Stimulated activated CD4-positive, alpha-beta T cell treated with anti-CD3 and anti-CD28 coated beads, Interleukin-4, amount 100 ng/mL, for 4 hours (primary cell): ENCODE measurements at regions not wholly inside any gene's neighbourhood (a gene's known extent, or its start where the extent isn't known, plus 50 kb on each side); places are given as distances from the start of the nearest gene placed in this dataset.
"Not testable (repeated sequence)": the region's sequence is repeated elsewhere in the genome, so short reads cannot be mapped to it uniquely, and the experiment has no call there.

Experiments used
- DNase-seq, 2 experiments: peaks; one replicate each; pipeline ENCODE4 v3.0.0-alpha.2; 2020

DNA sequence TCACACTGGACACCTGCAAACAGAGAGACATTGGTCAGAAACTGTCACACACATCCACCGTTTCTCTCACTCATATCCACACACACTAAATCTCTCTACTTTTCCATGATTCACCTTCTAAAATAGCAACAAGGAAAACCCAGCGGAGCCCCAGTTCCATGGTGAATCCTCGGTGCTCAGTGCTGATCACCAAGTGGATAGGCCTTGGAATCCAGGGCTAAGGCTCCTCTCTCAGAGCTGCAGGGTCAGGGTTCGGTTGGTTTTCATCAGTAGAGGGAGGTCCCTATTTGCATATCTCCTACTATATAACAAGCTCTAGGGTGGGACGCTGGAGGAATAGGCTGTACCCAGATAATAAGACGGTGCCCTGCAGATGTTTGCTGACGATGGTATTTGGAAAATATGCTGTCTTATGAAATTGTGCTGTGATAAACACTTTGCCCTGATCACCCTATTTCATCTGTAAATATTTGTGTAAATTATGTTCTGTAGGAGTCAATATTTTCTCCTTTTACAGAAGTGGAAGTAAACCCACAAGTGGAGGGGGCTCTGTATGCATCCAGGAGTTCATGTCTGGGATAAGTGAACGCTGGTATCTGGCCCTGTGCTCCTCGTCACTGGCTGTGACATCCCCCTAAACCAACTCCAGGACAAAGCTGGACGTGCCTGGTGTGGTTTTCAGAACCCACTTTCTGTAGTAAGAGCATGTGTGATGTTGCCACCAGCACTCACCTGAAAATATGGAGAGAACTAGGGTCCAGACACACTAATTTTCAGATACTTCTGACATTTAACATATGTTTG lies 709.2 kb downstream of the TMEM121 start:
- no peak for DNase-seq

DNA sequence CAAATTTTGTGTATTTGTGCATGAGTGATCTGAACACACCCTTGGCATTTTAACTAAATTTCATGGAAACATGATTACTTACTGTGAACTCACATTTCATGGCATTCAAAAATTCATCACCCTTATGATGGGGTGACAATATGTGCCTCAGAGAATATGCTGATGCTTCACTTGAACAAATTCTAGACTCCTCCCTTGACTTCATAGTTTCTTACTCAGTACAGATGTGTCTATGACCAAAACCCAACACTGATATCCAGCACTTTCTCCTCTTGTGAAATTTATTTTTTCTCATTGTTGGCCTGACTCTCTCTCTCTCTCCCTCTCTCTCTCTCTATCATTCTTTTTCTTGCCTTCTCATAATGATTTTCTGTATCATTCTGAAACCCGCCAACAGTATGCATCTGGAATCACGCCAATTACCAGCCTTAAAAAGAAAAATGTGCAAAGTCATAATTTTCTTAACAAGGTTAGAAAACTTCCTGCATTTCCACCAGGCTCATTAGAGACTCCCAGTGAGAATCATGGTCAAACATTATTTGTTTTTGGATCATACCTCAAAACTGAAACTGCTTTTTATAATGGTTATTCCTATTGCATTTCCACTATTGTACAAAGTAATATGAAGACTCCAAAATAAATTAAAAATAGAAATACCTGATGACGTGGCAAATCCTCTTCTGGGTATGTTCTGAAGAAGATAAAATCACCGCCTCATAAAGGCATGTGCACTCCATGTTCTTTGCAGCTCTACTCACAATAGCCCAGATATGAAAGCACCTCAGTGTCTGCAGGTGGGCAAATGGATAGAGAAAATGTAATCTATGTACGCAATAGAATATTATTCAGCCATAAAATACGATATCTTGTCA lies 722.2 kb downstream of the TMEM121 start:
- DNase-seq, result no peak

DNA sequence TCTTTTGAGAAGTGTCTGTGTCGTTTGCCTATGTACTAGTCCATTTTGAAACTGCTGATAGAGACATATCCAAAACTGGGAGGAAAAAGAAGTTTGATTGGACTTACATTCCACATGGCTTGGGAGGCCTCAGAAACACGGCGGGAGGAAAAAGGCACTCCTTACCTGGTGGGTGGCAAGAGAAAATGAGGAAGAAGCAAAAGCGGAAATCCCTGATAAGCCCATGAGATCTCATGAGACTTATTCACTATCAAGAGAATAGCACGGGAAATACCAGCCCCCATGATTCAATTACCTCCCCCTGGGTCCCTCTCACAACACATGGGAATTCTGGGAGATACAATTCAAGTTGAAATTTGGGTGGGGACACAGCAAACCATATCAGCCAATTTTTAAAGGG lies 727.6 kb downstream of the TMEM121 start:
- DNase-seq, result not testable (repeated sequence)

DNA sequence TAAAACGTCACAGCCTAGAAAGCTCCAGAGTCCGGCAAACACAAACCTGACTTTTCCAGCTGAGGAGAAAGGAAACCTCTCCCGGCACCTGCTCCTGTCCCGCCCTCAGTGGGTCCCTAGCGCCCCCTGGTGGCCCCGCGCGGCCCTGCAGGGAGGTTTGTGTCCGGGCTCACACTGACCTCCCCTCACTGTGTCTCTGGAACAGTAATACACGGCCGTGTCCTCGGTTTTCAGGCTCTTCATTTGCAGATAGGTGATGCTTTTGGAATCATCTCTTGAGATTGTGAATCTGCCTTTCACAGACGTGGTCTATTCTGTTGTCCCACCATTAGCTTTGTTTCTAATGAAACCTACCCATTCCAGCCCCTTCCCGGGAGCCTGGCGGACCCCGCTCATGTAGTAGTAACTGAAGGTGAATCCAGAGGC lies 731.2 kb downstream of the TMEM121 start:
- peak; percentile 49 to 76 for DNase-seq

DNA sequence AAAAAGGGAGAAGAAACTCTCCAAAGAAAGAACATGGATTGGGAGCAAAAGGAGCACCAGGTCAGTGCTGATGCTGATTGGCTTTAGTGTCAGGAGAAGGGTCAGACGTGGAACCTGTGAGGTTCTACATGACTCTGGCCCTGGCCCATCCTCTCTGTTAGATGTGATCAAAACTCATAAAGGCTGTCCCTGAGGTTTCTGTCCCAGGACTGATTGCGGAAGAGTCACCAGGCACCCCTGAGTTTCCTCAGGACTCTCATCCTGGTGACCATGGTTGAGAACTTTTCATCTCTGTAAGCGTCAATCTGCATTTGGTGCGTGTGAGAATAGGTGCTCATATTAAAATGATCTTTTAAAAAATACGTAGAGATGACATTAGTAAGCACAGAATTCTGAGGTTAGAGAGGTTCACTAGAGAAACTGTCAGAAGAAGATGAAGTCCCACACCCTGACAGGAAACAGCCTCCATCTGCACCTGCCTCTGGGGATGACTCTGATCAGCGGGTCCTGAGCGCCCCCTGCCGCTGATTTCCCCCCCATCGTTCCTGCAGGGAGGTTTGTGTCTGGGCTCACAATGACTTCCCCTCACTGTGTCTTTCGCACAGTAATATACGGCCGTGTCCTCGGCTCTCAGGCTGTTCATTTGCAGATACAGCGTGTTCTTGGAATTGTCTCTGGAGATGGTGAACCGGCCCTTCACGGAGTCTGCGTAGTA lies 741.8 kb downstream of the TMEM121 start:
- peak; percentile 80 to 87 for DNase-seq

DNA sequence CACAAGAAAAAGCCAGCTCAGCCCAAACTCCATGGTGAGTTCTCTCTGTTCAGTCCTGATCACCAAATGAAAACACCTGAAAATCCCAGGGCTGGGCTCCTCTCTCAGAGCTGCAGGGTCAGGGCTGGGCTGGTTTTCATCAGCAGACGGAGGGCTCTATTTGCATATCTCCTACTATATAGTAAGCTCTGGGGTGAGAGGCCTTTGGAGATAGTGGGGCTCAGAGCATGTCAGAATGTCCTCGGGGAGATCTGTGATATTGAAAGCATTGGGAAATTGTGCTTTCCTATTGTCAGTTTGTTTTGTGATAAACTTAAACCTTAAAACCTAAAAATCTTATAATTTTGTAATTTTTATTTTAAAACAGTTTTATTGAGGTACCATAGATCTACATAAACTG lies 742.6 kb downstream of the TMEM121 start:
- no peak for DNase-seq

DNA sequence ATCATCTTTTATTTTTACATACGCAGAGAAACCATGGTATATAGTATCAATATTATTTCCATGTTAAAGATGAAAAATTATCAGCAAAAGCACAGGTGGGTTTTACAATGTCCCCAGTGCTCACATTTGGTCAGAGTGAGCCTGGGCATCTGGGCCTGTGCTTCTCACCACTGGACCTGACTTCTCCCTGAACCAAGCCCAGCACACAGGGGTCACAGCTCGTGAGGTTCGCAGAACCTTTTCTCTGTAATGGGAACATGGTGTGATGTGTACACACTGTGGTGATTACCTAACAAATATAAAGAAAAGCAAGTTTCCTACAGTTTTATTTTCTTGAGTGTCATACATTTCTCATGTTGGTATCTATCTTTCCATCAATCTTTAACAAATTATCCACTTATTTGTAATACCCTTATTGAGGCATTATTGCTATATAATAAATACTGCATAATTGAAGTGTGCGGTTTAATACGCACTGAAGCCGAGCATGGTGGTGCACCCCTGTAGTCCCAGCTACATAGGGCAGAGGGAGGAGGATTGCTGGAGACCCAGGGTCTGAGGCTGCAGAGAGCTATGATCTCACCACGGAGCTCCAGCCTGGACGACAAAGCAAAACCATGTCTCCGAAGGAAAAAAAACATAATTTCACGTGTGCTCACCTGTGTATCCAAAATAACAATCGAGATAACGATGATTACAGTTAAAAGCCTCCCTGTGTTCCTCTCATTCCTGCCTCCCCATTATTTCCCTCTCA lies 743.2 kb downstream of the TMEM121 start:
- no peak for DNase-seq

DNA sequence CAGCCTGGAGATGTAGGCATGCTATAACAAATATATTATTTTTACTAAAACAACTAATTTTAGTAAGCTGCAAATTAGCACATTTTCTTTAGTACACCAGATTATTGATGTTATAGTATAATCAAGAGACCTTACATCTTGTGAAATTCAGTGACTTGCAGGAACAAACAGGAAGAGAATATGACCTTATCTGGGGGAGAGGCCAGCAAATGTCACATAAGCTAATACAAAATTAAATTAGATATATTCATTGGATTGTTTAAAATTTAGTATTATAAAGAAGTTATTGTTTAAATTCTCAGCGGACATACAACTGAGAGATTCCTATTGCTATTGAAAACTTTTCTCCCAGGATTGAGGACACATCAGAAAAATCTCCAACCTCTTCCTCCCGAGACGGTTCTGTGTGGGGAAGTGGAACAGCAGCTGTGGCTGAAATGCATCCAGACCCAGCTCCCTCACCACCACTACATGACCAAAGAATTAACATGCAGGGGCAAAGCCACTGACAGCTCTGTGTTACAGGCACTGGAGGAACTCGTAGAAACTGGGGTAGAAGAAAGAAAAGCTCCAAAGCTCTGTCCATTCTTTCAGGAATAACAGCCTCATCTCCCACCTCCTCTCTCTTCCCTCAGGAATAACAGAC lies 744.2 kb downstream of the TMEM121 start:
- not testable (repeated sequence) for DNase-seq

DNA sequence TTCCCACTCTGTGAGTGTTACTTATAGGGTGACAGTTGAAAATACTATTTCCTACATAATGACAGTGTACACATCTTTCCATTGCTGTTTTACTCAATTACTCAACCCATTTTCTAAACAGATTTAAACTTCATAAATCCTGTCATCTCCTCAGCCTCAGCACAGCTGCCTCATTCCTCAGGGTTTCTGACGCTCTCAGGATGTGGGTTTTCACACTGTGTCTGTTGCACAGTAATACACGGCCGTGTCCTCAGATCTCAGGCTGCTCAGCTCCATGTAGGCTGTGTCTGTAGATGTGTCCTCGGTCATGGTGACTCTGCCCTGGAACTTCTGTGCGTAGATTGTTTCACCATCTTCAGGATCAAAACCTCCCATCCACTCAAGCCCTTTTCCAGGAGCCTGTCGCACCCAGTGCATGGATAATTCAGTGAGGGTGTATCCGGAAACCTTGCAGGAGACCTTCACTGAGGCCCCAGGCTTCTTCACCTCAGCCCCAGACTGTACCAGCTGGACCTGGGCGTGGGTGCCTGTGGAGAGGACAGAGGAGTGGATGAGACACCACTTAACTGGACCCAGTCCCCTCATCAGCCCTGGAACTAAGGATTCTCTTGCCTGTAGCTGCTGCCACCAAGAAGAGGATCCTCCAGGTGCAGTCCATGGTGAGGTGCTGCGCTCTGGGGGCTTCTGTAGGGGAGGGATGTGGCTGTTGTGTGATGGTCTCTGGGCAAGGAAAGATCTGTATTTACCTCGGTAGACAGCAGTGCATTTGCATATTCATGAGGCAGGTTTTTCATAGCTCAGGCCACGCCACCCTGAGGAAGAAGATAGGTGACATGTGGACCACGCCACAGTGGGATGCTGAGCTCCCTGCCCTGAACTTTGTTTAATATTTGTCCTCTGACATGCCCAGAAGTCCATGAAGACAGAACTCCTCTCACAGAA lies 750.2 kb downstream of the TMEM121 start:
- no peak for DNase-seq

DNA sequence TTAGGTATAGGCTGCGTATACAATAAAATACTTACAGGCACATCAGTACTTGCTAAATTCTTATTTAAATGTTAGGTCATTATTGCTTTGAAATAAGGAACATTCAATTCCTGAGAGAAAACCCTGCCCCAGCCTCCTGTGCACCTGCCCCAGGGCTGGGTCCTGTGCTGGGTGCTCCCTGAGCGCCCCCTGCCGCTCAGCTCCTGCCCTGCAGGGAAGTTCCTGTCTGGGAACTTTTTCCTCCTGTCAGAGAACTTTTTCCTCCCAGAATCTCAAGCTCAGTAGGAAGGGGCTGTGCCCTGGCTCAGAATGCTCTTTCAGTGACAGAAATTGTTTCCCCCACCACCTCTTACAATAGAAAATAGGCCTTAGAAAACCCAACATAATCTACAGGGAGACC lies 751.1 kb downstream of the TMEM121 start:
- DNase-seq, result peak in 1 of 2 experiments; percentile 38

DNA sequence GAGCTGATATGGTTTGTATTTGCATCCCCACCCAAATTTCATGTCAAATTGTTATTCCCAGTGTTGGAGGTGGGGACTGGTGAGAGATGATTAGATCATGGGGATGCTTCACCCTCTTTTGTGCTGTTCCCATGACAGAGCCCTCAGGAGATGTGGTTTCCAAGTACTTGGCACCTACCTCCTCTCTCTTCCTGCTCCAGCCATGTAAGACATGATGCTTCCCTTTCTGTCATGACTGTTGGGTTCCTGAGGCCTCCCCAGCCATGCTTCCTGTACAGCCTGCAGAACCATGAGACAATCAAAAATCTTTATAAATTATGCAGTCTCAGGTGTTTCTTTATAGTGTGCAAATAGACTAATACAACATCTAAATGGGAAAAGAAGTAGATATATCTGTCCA lies 754.5 kb downstream of the TMEM121 start:
- DNase-seq, result no peak

DNA sequence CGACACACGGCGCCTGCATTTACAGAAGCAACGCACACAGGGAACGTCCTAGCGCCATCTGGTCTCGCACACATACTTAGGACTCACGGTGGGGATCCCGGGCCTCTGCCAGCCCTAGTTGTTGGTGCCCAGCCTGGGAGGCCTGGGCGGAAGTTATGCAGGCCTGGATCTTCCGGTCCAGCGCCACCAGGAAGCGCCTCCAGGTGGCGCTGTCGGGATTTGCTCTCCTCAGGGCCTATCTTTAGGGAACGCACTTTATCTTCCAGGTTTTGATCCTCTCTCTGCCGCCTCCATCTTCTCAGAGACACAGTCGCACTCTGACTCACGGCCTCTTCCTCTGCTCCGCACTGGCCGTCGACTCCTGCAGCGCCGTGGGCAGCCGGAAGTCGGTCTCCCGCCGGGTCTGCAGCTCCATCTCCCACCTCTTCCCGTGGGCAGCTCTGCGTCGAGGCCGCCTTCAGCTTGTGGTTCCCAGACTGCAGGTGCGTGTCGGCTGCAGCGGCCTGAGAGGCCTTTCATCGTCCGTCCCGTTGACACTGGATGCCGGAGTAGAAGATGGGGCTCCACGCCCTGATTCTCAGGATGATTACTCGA lies 760.4 kb downstream of the TMEM121 start:
- no peak for DNase-seq

DNA sequence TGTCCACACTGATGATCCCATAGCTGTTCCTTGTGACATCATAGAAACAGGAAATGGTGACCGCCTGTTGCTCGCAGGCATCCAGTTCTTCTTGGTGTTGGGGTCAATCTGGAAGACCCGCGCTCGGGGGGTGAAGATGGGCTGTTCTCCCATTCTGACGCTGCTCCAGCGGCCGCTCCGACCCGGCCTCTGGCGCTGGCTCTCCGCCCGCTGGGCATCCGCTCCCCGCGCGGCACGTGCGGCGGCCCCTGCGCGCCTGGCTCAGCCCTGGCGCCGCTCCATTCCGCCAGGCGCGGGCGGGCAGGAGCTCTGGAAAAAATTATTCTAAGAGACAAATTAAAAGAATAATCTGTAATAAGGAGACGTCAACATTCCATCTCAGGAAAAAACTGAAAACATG lies 761.1 kb downstream of the TMEM121 start:
- DNase-seq, result no peak

DNA sequence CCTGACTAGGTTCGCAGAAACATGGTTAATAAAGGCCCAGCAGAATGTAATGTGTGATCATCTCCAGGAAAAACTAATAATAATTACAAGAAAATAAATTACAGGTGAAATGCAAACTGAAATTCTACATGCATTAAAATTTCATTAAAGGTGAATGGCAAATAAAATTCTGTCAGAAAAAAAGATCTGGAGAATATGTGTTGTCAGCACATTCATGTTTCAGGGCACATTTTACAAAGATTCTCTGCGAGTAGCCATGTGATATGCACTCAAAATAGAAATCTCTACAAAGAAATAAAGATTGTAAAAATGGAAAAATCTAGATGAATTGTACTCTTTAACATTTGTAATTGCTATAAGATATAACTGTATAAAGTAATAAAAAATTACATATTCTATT lies 765.2 kb downstream of the TMEM121 start:
- no peak for DNase-seq

DNA sequence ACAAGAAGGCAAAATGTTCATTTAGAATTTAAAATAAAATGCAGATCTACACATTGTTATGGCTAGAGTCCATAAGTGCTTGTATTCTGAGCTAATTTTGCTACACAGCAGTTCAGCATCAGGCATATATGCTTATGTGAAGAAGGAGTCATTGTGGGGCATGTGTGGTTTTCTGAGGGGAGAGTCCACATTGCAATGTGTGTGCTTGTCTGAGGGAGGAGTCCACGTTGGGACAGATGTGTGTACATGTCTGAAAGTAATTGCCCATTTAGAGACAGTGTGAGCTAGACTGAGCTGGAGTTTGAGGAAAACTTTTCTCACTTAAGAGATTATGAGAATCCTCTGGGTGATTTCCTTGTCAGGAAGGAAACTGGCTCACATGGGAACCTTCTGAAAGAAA lies 767.9 kb downstream of the TMEM121 start:
- no peak for DNase-seq

DNA sequence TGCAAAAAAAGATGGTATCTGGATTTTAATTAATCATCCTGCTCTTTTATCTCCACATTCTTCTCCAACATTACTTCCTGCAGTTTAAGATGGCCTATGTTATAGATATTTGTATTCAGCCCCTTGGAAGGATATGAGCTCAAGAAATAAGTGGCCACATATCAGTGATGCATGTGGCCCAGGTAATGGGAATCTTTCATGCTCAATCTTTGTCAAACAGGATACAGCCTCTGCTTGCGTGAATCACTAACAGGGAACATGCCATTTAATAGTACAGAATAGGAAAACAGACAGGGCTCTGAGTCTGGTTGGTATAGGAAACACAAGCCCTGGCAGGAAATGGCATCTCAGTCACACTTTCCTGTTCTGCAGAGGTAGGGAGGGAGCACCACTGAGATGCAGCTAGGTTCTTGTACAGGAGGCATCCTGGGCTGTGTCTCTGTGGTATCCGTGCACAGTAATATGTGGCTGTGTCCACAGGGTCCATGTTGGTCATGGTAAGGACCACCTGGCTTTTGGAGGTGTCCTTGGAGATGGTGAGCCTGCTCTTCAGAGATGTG lies 774.6 kb downstream of the TMEM121 start:
- not testable (repeated sequence) for DNase-seq

DNA sequence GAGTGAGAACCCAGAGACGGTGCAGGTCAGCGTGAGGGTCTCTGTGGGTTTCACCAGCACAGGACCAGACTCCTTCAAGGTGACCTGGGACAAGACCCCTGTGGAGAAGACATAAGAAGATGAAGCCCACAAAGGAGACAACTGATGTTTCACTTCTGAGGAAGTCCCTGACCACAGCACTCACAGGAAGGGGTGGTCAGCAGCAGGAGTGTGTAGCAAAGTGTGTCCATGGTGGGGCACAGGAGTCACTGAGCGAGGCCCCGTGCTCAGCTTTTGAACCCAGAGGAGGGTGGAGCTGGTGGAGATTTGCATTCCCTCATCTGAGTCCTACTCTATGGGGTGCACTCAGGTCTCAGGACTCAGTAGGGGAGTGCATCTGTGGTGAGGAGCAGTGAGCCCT lies 775.2 kb downstream of the TMEM121 start:
- DNase-seq, result not testable (repeated sequence)

DNA sequence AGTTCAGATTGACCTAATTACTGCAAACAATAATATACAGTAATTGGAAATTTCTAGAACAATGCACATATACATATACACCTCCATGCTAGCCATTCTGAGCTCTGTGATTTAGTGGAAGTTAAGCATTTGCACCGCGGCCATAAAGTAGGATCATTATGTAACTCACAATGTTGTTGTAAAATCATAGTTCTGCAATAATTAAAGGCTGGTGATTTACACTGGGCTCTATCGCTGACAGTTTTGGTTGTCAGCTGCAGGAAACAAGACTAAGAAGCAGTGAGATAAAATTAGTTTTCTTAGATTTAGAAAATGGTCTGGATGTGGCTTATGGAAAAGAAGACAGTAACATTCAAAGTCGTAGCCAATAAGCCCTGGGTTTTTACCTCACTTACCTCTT lies 776.3 kb downstream of the TMEM121 start:
- no peak for DNase-seq

DNA sequence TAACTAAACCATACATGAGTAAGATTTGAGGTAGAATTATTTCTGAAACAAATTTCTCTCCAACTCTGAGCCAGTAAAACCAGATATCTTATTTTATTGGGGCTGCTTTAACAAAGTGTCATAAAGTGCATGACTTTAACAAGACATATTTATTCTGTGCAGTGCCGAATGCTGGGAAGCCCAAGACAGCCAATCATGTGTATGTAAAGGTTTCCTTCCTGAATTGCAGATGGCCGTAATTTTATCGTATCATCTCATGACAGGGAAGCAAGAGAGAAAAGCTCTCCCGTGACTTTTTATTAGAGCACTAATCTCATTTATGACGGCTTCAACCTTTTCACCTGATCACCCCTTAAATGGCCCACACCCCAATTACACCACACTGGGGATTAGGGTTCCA lies 777.9 kb downstream of the TMEM121 start:
- DNase-seq, result no peak

DNA sequence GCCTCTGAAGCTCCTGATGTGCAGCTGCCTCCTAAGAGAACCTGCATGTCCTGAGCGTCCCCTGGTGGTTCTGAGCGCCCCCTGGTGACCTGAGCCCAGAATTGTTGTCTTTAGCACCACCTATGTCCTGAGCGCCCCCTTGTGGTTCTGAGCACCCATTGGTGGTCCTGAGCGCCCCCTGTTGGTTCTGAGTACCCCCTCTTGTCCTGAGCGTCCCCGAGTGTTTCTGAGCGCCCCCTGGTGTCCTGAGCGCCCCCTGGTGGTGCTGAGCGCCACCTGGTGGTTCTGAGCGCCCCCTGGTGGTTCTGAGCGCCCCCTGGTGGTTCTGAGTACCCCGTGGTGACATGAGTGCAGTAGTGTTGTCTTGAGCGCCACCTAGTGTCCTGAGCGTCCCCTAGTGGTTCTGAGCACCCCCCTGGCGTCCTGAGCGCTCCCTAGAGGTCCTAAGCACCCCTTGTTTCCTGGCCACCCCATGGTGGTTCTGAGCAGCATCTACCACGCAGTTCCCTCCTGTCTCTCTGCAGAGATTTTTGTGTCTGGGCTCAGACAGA lies 782.5 kb downstream of the TMEM121 start:
- DNase-seq, result peak; percentile 55 to 69
